Loucy (cell line): ENCODE measurements at regions not wholly inside any gene's neighbourhood (a gene's known extent, or its start where the extent isn't known, plus 50 kb on each side); places are given as distances from the start of the nearest gene placed in this dataset.

ENCODE experiments used
- CTCF ChIP-seq: fragments of 200-600 bp; sonication (generic); conservative IDR thresholded peaks from 2 replicates; pipeline ENCODE4 v1.5.1; 2014; ENCODE audit warnings: mild to moderate bottlenecking, antibody characterized with exemption, low read length
- EZH2phosphoT487 ChIP-seq: fragments of 200-600 bp; IDR thresholded peaks from 2 replicates; pipeline ENCODE4 v1.6.1; 2018; ENCODE audit warnings: antibody characterized with exemption, mild to moderate bottlenecking, moderate library complexity, borderline replicate concordance

- TF ChIP-seq CTCF (no peak), EZH2phosphoT487 (no peak)
Measured at GRCh38 chr5:114208120-114208519, 153.8 kb upstream of the KCNN2 start.
